MM.1S (cell line): ENCODE measurements at regions not wholly inside any gene's neighbourhood (a gene's known extent, or its start where the extent isn't known, plus 50 kb on each side); places are given as distances from the start of the nearest gene placed in this dataset.

Experiments used
- DNase-seq: peaks from one replicate; pipeline ENCODE4 v3.0.0-alpha.2; 2015
- H2AFZ ChIP-seq: fragments of 300-600 bp; sonication (generic); 2 replicates; pipeline ENCODE4 v1.6.0; 2016; ENCODE audit warnings: antibody characterized with exemption, low read length
- H3F3A ChIP-seq: fragments of 300-600 bp; sonication (generic); 2 replicates; pipeline ENCODE4 v1.6.1; 2016; ENCODE audit warnings: mild to moderate bottlenecking, antibody characterized with exemption, low read length, moderate library complexity, mixed read lengths; ENCODE audit not compliant: insufficient read depth
- H3K27ac ChIP-seq: fragments of 300-600 bp; sonication (generic); 2 replicates; pipeline ENCODE4 v1.5.1; 2016; ENCODE audit warnings: mild to moderate bottlenecking, low read length
- H3K27me3 ChIP-seq: fragments of 300-600 bp; sonication (generic); replicated peaks from 2 replicates; pipeline ENCODE4 v1.6.0; 2016; ENCODE audit warnings: low read length; ENCODE audit not compliant: insufficient read depth
- H3K36me3 ChIP-seq: fragments of 300-600 bp; sonication (generic); replicated peaks from 2 replicates; pipeline ENCODE4 v1.6.1; 2016; ENCODE audit warnings: mild to moderate bottlenecking, low read length, mixed read lengths; ENCODE audit not compliant: insufficient read depth
- H3K4me1 ChIP-seq: fragments of 300-600 bp; sonication (generic); 2 replicates; pipeline ENCODE4 v1.6.1; 2016; ENCODE audit warnings: low read length, mixed read lengths
- H3K4me2 ChIP-seq: fragments of 300-600 bp; sonication (generic); 2 replicates; pipeline ENCODE4 v1.6.0; 2016; ENCODE audit warnings: low read depth, low read length
- H3K4me3 ChIP-seq: fragments of 300-600 bp; sonication (generic); 2 replicates; pipeline ENCODE4 v1.5.1; 2016; ENCODE audit warnings: low read length, mixed read lengths
- H3K79me2 ChIP-seq: fragments of 300-600 bp; sonication (generic); 2 replicates; pipeline ENCODE4 v1.6.1; 2016; ENCODE audit warnings: mixed run types, low read length, mixed read lengths
- H3K9ac ChIP-seq: fragments of 300-600 bp; sonication (generic); 2 replicates; pipeline ENCODE4 v1.6.1; 2016; ENCODE audit warnings: low read length, mixed read lengths
- H3K9me2 ChIP-seq: fragments of 300-600 bp; sonication (generic); replicated peaks from 2 replicates; pipeline ENCODE4 v1.6.1; 2016; ENCODE audit warnings: mild to moderate bottlenecking, low read length, mixed read lengths; ENCODE audit not compliant: insufficient read depth
- H3K9me3 ChIP-seq: fragments of 300-600 bp; sonication (generic); replicated peaks from 2 replicates; pipeline ENCODE4 v1.6.1; 2016; ENCODE audit warnings: mild to moderate bottlenecking, low read length, mixed read lengths; ENCODE audit not compliant: insufficient read depth
- H4K20me1 ChIP-seq: fragments of 300-600 bp; sonication (generic); 2 replicates; pipeline ENCODE4 v1.6.1; 2016; ENCODE audit warnings: mild to moderate bottlenecking, low read length, moderate library complexity, mixed read lengths; ENCODE audit not compliant: insufficient read depth
- CTCF ChIP-seq: fragments of 300-600 bp; sonication (generic); IDR thresholded peaks from 2 replicates; pipeline ENCODE4 v1.5.1; 2016; ENCODE audit warnings: antibody characterized with exemption, low read length, mixed read lengths
- EZH2 ChIP-seq: fragments of 300-600 bp; sonication (generic); optimal IDR thresholded peaks from 2 replicates; pipeline ENCODE3; 2017; ENCODE audit warnings: low read depth, mild to moderate bottlenecking, antibody characterized with exemption, low read length, mixed read lengths
- EZH2phosphoT487 ChIP-seq: fragments of 300-600 bp; sonication (generic); IDR thresholded peaks from 2 replicates; pipeline ENCODE4 v1.6.1; 2018; ENCODE audit warnings: antibody characterized with exemption, low read length

- Histone ChIP-seq H3F3A (no peaks in the 10 kb centered on the region), H3K4me2 (no peak overlapping the region), H3K4me1 (no peaks in the 10 kb centered on the region), H3K9me3 (no peaks in the 10 kb centered on the region), H3K4me3 (no peak overlapping the region), H3K79me2 (no peaks in the 10 kb centered on the region), H4K20me1 (no peaks in the 10 kb centered on the region), H3K27ac (no peak overlapping the region), H3K9ac (no peak overlapping the region), H2AFZ (no peak overlapping the region), H3K36me3 (no peaks in the 10 kb centered on the region), H3K27me3 (no peaks in the 10 kb centered on the region), H3K9me2 (no peaks in the 10 kb centered on the region)
- TF ChIP-seq EZH2 (no peak), CTCF (no peak), EZH2phosphoT487 (no peak)
- DNase-seq, result no peak
Measured at GRCh38 chr20:20933142-20933958, 172.8 kb downstream of the LINC00237 start.

- no peak overlapping the region for H3K9ac ChIP-seq
- no peaks in the 10 kb centered on the region for H3K9me3 ChIP-seq
- no peaks in the 10 kb centered on the region for H3K27me3 ChIP-seq
- H3K79me2 ChIP-seq, result no peaks in the 10 kb centered on the region
- H3K36me3 ChIP-seq, result no peaks in the 10 kb centered on the region
- H2AFZ ChIP-seq, result no peak overlapping the region
- H3K9me2 ChIP-seq, result no peaks in the 10 kb centered on the region
- no peaks in the 10 kb centered on the region for H4K20me1 ChIP-seq
- no peaks in the 10 kb centered on the region for H3F3A ChIP-seq
- DNase-seq, result no peak
- no peaks in the 10 kb centered on the region for H3K4me1 ChIP-seq
- H3K4me3 ChIP-seq, result no peak overlapping the region
- no peak overlapping the region for H3K4me2 ChIP-seq
- TF ChIP-seq EZH2, result no peak
- no peak for TF ChIP-seq EZH2phosphoT487
- TF ChIP-seq CTCF, result no peak
- H3K27ac ChIP-seq, result no peak overlapping the region
Measured at GRCh38 chr20:20932156-20932555, 174.0 kb downstream of the LINC00237 start.

GRCh38 chr20:20931632-20932031 lies 174.5 kb downstream of the LINC00237 start:
- H3K9me3 ChIP-seq, result no peaks in the 10 kb centered on the region
- H3K27ac ChIP-seq, result no peak overlapping the region
- no peaks in the 10 kb centered on the region for H4K20me1 ChIP-seq
- no peaks in the 10 kb centered on the region for H3K79me2 ChIP-seq
- TF ChIP-seq EZH2 (no peak), CTCF (no peak), EZH2phosphoT487 (no peak)
- H3K36me3 ChIP-seq, result no peaks in the 10 kb centered on the region
- H2AFZ ChIP-seq, result no peak overlapping the region
- no peaks in the 10 kb centered on the region for H3K27me3 ChIP-seq
- H3K9me2 ChIP-seq, result no peaks in the 10 kb centered on the region
- H3K4me3 ChIP-seq, result no peak overlapping the region
- H3K4me2 ChIP-seq, result no peak overlapping the region
- H3K9ac ChIP-seq, result no peak overlapping the region
- H3K4me1 ChIP-seq, result no peaks in the 10 kb centered on the region
- H3F3A ChIP-seq, result no peaks in the 10 kb centered on the region
- no peak for DNase-seq
